GM03348 (cell line): ENCODE measurements at regions not wholly inside any gene's neighbourhood (a gene's known extent, or its start where the extent isn't known, plus 50 kb on each side); places are given as distances from the start of the nearest gene placed in this dataset.

Experiments
- DNase-seq: peaks from one replicate; pipeline ENCODE4 v3.0.0; 2012; ENCODE audit warnings: low spot score

DNA sequence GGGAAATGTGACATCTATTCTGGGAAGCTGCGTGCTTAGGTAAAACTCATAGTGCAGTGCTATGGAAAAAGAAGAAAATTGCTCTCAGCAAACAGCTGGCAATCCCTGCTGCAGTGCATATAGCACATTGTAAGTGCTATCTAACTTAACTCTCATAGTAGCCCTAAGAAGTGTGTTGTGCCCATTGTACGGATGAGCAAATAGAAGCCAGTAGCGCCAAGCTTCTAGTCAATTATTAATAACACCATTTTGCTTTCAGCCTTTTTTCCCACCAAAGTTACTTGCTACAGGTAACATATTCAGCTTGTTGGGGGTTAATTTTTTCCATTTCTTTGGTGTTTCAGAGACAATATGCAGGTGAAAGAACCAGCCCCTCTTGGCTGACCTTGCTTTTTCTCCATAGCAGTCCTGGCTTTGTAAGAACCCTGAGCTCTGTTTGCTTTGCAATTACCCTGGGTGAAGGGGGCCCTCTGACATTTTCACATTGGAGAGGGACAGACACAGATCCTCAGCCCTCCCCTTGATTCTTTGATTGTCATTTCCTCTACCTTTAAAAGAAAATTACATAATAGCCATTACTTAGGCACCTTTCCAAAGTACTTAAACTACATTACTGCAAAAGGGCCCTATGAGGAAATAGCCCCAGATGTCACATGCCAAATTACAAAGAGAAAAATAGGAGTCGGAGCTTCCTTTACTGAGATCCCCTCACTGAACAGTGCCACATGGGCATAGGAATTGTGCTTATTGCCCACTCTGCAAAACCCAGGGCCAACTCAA lies 576.2 kb upstream of the TBX3 start:
- no peak for DNase-seq

DNA sequence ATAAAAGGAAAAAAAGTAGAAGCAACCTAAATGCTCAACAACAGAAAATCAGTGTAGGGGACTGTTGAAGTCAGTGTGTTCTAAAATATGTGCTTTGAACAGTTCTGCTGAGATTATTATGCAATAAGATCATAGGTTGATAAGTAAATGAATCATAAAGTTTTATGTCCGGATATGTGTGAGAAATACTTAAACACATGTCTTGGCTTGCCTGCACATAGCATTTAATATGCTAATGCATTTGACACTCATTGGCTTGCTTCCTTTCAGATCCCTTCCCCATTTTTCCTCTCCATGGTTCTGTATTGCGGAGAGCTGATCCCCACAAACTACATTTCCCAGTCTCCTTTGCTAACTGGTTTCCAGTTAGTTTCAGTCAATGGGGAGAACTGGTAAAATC lies 573.8 kb upstream of the TBX3 start:
- peak; percentile 57 for DNase-seq

DNA sequence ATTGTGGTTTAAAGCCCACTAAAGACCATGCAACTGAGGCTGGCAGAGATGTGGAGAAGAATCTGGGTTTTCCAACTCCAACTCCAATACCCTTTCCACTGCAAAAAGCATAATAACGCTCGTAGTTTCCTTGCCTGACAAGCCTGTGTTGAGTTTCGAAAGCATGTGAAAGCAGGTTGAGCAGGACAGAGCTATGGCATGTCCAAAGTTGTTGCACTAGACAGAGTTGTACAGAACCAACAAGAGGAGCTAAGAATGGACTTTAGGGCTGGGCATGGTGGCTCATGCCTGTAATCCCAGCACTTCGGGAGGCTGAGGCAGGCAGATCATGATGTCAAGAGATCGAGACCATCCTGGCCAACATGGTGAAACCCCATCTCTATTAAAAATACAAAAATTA lies 572.0 kb upstream of the TBX3 start:
- no peak for DNase-seq

DNA sequence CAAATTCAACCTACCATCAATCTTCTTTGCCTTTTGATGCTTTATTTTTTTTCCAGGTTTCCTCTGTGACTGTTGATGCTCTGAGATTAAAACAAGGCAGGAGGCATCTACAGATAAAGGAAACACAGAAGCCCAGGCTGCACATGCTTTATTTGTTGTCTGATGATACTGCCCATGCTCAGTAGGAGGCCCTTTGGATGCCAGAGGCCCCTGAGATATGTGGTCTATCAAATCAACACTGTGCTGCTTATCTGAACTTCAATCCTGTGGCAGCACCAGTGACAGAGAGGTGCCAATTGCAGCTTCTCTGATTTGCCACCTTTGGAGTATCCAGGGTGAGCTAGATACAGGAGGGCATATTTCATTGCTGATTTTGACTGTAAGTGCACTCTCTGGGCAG lies 571.3 kb upstream of the TBX3 start:
- DNase-seq: no peak

DNA sequence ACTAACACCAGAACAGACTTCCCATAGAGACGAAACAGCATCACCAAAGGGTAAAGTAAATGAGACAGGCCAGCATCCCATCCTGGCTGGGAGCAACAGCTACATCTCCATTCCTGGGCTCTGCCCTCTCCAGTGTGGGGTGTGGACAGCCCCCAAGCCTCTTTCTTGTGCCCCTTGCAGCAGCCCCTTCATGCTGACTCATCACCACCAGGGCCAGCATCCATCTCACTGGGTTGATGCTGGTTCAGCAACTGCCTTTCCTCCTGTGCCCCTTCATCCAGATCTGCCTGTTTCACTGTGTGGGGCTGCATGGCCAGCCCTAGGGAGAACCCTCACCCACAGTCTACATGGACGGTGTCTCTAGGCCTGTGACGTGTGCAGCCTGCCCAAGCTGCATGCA lies 569.1 kb upstream of the TBX3 start:
- DNase-seq: no peak

DNA sequence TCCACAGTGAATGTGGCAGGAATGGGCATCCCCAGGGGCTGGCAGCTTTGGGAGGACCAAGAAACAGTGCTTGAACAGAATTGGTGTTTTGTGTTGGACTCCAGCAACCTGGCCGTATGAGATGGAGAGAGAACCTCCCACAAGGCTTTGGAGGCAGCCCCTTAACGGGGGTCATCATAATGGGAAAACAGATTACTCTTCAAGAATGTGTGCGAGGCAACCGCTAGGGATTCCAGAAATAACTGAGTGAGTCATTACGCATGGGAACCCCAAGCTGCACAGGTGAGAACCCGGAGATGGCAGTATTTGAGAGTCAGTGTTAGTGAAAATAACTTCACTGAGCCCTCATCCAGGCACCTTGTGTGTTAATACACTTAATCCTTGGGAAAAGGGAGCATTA lies 567.8 kb upstream of the TBX3 start:
- no peak for DNase-seq

DNA sequence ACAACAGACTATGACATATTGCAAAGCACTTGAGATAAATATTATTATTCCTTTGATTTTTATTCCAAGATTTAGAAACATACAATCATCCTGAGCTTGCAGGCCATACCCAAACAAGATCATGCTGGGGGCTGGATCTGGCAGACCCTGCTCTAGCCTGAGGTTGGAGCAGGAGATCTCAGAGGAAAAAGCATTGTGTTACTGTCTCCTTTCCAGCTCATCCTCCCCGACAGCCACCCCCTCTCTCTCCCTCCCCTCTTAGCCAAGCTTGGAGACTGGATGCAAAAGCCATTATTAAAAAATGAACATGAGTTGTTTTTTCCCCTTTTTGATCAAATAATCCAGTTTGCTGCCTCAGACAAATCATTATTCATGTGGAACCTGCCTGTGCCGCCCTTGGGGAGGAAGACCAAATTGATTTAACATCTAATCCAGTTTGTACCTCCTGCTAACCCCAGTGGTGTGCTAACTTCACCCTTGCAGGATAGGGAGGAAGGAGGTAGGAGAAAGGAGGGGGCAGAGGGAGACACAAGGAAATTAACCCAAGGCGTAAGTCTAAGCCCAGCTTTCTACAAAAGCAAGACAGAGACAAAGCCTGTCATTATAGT lies 565.8 kb upstream of the TBX3 start:
- no peak for DNase-seq

DNA sequence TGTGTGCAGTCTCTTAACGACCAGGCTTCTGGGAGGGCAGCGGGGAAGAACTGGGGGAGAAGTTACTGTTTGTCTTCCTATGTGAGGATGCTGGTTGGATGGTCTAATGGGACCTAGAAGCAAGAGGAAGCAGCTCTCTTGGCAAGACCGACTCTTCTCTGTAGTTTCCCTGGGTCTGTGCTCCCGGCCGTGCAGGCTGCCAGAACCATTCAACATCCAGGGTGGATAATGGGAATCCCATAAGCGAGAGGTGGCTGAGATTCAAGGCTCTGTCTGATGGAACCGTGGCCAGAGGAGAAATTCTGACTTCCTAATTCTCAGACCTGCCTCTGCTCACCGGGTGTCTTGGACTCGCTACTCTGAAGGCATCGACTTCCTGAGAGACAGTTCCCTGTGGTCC lies 561.0 kb upstream of the TBX3 start:
- no peak for DNase-seq

DNA sequence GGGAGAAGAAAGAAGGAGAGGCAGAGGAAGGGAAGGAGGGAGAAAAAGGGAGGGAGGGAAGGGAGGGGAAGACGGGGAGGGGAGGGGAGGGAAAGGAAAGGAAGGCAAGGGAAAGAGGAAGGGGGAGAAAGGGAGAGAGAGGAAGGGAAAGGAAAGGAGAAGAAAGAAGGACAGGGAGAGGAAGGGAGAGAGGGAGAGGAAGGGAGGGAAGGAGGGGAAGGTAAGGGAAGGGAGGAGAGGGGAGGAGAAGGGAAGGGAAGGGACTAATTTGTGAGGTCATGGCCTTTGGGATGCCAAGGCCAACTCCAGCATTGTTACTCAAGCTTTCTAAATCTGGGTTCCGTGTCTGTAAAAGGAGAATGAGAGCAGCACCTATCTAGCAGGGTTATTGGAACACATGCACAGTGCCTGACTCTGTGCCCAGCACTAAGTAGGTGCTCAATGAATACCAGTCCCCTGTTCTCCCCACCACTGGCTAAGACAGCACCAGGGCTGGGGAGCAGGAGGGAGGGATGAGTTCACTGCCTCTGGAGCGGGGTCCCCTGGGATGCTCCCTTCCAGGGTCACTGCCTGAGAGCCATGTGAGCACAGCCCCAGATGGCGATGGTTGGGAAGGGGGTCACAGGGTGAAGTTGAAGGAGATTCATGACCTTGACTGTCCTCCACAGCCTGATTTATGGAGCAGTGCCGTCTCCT lies 560.1 kb upstream of the TBX3 start:
- no peak for DNase-seq

DNA sequence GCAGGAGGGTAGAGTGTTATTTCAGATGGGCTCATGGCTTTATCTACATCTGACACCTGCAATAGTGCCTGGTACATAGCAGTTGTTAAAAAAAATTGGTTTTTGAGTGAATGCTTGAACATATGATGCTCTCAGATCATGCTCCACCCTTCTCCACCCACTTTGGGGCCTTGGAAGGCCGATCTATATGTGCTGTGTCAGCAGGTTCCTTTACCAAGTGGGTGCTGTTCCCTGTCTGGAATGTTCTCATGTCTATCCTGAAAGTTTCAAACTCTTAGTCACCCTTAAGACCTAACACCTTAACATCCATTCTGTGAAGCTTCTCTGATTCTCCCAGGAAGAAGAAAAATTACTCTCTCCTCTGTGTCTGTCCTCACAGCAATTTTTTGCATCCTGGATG lies 556.3 kb upstream of the TBX3 start:
- DNase-seq: no peak

DNA sequence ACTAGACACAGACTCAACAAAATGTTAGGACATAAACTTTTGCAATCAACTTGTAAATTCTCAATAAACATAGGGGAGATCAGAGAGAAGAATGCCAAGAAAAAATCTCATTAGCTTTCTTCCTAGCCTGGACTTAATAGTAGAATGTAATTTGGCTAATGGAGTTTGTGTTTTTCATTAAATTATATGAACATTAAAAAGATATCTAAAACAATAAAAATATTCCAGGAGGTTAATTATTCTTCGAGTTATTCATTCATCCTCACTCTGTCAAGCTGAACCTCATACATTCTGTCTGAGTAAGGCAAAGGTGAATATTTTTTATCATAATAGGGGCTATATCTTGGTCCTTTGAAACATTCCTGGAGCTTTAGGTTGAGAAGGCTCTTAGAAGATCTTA lies 551.9 kb upstream of the TBX3 start:
- DNase-seq: no peak

DNA sequence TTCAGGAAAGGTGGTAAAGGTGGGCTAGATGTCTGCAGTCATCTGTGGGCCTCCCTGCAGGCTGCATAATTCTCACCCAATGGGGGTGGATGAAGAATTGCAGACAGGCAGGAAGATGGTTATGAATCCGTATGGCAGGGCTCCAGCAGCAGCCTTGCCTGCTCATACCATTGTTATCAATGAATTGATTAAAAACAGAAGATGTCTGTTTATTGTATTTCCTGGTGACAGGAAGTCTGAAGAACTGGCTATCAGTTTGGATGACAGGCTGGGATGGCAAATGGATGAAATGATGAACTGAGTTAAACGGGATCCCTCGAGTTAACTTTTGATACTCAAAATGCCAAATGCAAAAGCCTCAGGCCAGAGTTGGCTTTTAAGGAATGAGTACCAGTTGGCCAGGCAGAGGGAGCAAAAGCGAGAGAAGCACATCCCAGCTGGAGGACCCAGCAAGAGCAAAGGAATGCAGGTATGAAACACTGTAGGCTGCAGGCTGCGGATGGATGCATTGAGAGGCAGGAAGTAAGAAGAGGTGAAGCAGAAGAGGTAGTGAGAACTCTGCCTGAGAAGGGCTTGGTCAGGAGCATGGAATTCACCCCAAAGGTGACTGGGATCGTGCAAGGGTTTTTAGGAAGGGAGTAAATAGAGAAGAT lies 550.0 kb upstream of the TBX3 start:
- no peak for DNase-seq

DNA sequence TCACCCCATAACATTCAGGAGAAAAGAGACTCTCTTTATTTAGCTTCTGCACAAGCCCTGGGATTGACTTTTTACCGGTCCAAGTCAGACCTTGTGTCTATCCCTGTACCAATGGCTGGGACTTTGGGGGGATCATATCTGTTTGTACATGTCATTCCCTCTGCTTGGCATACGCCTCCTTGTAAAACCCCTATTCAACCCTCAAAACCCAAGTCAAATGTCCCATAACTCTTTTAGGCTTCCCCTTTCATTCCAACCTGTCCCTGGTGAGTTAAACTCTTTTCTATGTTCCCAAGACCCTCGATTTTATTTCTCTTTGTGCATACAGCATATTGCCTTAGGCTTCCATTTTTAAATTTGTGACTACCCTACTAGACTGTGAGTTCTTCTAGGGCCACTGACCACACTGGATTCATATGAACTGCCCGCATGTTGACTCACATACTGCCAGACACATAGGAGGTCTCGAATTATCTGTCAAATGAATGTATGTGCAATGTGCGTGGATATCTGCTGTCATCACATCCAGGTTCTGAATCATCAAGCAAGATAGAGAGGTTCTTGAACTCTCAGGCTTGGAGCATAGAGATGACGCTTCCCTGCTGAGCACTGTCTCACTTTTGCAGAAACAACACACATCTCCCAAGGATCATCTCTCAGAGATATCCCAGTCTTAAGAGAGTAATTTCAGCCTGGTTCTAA lies 548.6 kb upstream of the TBX3 start:
- DNase-seq: peak; percentile 41

DNA sequence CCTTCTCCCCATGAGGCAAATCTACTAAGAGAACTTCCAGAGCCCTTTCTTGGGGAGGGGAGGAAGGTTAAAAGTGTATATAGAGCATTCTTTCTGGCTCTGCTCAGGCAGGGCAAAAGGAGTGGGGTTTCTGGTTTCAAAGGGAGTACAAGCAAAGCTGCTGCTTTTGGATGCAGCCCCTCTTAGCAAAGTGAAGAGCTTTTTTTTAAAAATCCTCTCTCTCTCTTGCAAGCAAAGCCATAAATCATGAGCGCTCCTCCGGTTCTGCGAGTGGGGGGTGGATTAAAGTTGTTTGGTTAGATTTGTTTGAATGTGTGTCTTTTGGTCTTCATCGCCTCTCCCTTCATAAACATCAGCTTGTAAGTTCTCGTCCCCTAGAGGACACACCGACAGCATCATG lies 546.6 kb upstream of the TBX3 start:
- DNase-seq: no peak

DNA sequence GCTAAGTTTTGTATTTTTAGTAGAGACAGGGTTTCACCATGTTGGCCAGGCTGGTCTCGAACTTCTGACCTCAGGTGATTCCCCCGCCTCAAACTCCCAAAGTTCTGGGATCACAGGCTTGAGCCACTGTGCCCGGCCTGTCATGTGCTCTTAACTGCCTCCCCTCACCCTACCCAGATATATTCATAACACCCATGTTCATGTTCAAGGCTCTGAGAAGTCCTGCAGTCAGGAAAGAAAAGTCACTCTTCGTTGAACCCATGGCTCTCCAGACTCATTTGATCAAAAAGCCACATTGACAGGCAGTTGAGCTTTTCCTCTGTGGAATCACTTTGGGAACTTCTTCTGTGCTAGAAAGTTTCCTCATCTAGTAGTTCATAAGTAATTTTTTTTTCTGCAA lies 545.5 kb upstream of the TBX3 start:
- no peak for DNase-seq

DNA sequence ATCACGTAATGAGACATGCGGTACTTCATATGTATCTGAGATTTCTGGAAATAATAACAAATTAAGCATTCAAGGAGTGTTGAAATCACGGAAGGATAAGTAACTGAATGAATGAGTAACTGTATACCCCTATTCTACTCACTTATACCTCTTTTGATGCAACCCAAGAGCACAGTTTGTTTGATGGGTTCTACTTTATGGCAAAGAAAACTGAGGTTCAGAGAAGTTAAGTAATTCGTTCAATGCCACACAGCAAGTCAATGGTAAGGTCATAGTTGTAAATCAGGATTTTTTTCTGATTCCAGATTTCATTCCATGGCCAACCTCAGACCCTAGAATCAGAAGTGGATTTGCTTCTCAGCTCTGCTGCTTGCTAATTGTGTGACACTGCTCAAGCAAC lies 544.5 kb upstream of the TBX3 start:
- DNase-seq: no peak

DNA sequence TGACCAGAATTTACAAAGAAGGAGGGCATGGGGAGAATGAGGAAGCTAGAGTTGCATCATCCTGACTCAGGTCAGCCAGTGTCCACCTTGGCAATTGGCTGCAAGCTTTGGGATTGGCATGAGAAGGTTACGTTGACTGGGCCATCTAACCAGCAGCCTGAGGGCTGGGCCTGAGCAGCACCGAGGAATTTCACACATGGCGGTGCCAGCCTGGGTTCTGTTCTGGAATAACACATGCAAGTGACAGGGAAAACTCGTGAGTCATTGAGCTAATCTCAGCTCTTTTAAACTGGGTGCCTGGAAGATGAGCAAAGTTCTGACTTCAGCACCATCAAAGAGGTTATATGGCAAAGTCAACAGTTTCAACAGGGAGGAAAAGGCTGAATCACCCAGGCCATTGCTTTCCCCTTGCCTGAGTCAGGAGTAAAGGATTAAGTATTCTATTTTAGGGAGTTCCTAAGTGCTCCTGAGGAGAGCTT lies 543.2 kb upstream of the TBX3 start:
- DNase-seq: peak; percentile 81

DNA sequence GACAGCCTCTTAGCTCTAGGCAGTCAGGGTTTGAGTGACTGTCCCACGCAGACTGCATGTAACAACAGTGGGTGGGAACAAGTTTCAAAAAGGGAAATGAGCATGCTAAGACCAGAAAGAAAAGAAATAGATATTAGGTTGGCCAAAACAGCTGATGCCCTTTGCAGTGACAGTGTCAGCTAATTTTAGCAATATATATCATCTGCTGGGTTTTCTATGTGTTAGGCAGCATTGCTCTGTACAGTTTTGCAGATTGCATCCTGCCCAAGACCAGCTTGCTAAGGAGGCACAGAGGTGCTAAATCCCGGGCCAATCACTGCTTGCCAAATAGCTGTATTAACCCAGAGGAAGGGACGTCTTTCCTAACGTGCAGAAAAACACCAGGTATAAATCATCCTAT lies 541.9 kb upstream of the TBX3 start:
- no peak for DNase-seq

DNA sequence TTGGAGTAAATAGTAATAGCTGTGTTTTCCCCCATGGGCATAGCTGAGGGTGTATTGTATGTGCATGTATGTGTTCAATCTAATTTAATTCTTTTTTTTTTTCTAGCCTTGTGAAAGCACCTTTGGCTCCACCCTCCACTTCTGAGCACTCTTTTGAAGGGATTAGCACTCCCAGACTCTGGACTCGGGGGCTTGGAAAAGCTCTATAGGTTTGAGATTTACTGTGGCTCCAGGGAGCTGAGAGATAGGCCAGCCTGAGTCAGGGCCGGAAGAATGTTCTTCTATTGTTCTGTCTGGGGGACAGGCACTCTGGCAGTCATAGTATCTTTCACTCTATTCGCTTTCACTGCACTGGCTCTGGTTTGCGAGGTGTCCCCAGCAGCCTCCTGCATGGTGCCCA lies 540.0 kb upstream of the TBX3 start:
- DNase-seq: peak; percentile 11

DNA sequence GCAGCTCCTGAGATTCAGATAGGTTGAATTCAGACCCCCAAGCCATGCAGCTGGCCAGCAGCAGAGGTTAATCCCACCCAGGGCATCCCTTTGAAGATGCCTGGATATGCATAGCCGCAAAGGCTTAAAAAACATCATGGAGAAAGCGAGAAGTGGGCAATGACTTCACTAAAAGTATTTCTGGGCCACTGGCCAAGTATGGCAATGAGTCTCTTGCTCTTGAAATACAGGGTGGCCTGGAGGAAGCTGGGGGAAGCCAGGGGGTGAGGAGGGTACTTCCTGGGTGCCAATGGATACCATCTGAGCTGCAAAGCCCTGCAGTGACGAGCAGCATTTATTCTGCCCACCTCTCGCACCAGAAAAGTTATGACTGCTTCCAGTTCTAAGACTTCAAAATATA lies 539.3 kb upstream of the TBX3 start:
- DNase-seq: peak; percentile 56

DNA sequence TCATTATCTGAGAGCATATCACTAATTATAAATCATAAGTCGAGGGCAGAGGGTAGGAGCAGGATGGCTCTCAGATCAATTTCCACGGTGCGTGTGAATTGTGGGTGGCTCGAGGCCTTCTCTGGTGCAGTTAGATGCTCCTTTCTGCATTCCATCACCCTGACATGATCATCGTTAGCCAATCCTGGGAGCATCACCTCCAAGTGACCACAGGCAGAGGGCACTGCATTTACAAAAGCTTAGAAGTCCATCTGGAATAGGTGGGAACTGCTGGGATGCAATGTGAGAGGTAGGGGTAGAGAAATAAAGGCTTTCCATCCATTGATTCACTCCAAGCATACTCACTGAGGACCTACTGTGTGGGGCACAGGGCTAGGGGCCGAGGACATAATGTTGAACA lies 538.2 kb upstream of the TBX3 start:
- DNase-seq: no peak

DNA sequence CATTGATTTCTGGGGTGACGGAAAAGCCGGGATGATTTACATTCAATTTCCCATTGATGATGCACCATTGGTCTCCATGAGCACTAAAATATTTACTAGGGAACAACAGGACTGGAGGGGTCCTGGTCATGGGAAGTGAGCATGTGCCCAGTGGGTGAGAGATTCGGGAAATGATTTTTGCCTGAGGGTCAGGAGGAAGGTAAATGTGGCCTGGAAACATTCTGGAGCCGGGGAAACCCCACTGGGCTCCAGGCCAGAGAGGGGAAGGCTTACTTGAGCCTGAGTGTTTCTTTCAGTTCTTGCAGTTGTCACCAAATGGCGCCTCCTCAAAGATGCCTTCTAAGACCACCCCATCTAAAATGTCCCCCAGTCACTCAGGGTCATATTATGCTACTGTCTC lies 532.3 kb upstream of the TBX3 start:
- no peak for DNase-seq
